GM12878 (cell line): ENCODE measurements at regions not wholly inside any gene's neighbourhood (a gene's known extent, or its start where the extent isn't known, plus 50 kb on each side); places are given as distances from the start of the nearest gene placed in this dataset.

Experiments used
- ATAC-seq: fragments of 200-7000 bp; cut with Tn5 transposase; 3 replicates; pipeline ENCODE4 v1.9.1; 2020; ENCODE audit warnings: mild to moderate bottlenecking, moderate library complexity
- BruUV-seq: library from RNA; stranded (reverse); fragments of 400-500 nt; replicated peaks from 2 replicates; lab custom pipeline; 2021; lab: Mats Ljungman, UMichigan
- CTCF ChIA-PET: fragments of 300-600 bp; sonication (Branson Sonifier 250); formaldehyde crosslinking; extraction: SDS; loops from one replicate; lab custom pipeline; 2021; ENCODE audit warnings: inconsistent platforms; lab: Yijun Ruan, JAX
- POLR2A ChIA-PET: fragments of 350-600 bp; formaldehyde crosslinking; extraction: SDS; loops from one replicate; lab custom pipeline; 2021; ENCODE audit warnings: inconsistent platforms; lab: Charles Lee
- RAD21 ChIA-PET: fragments of 300-600 bp; sonication (Branson Sonifier 250); formaldehyde crosslinking; loops from one replicate; lab custom pipeline; 2023; ENCODE audit warnings: antibody characterized with exemption; ENCODE audit not compliant: unreplicated experiment; lab: Charles Lee
- SMC1A ChIA-PET: fragments of 300-600 bp; sonication (Branson Sonifier 250); formaldehyde crosslinking; loops from one replicate; lab custom pipeline; 2023; ENCODE audit not compliant: unreplicated experiment, uncharacterized antibody; lab: Charles Lee
- DNase-seq: peaks from one replicate; pipeline ENCODE4 v3.0.0-alpha.2; 2011; ENCODE audit warnings: low read depth, low spot score
- FAIRE-seq: peaks from 3 replicates; lab custom pipeline; 2011; peaks lifted over from hg19 to GRCh38; lab: Jason Lieb, UNC
- H2AFZ ChIP-seq: 2 replicates; pipeline ENCODE4 v1.6.0; 2011; ENCODE audit warnings: low read depth, low read length, control low read depth; ENCODE audit not compliant: control insufficient read depth
- H3K27ac ChIP-seq: 2 replicates; pipeline ENCODE4 v1.5.1; 2011; ENCODE audit warnings: control low read depth; ENCODE audit not compliant: control insufficient read depth, insufficient read depth
- H3K27me3 ChIP-seq, 2 experiments: replicated peaks in 1 of 2; 2 replicates each; pipeline versions ENCODE4 v1.6.0 to v1.6.1; 2011; ENCODE audit warnings: low read length in 1 of 2; ENCODE audit not compliant: control insufficient read depth in 2 of 2, insufficient read depth in 2 of 2
- H3K36me3 ChIP-seq, 2 experiments: 2 replicates each; pipeline ENCODE4 v1.5.1; 2011; ENCODE audit warnings: low read length in 1 of 2; ENCODE audit not compliant: control insufficient read depth in 2 of 2, insufficient read depth in 2 of 2
- H3K4me1 ChIP-seq: 2 replicates; pipeline ENCODE4 v1.6.1; 2011; ENCODE audit warnings: mild to moderate bottlenecking, low read length, moderate library complexity, mixed read lengths; ENCODE audit not compliant: control insufficient read depth, insufficient read depth
- H3K4me2 ChIP-seq: 2 replicates; pipeline ENCODE4 v1.6.0; 2011; ENCODE audit warnings: control low read depth; ENCODE audit not compliant: control insufficient read depth, insufficient read depth
- H3K4me3 ChIP-seq: fragments of 200-600 bp; sonication (generic); 2 replicates; pipeline ENCODE4 v1.5.1; 2016
- H3K79me2 ChIP-seq: 2 replicates; pipeline ENCODE4 v1.6.0; 2011; ENCODE audit warnings: low read length; ENCODE audit not compliant: control insufficient read depth, insufficient read depth
- H3K9ac ChIP-seq: 2 replicates; pipeline ENCODE4 v1.8.0; 2011; ENCODE audit warnings: low read length, control low read depth, mixed read lengths; ENCODE audit not compliant: control insufficient read depth, insufficient read depth
- H3K9me3 ChIP-seq: replicated peaks from 3 replicates; pipeline ENCODE4 v1.5.1; 2011; ENCODE audit warnings: mild to moderate bottlenecking, low read length; ENCODE audit not compliant: control insufficient read depth, insufficient read depth
- H4K20me1 ChIP-seq: 2 replicates; pipeline ENCODE4 v1.6.0; 2011; ENCODE audit not compliant: control insufficient read depth, insufficient read depth
- BRCA1 ChIP-seq: IDR thresholded peaks from 2 replicates; pipeline ENCODE4 v1.6.1; 2011; ENCODE audit warnings: low read depth, low read length, improper control_type of control experiment
- CBX3 ChIP-seq: fragments of 200-600 bp; sonication (generic); IDR thresholded peaks from 2 replicates; pipeline ENCODE4 v1.6.1; 2016; ENCODE audit warnings: low read depth, borderline replicate concordance
- CHD2 ChIP-seq: IDR thresholded peaks from 2 replicates; pipeline ENCODE4 v1.6.1; 2011; ENCODE audit warnings: low read depth, low read length, improper control_type of control experiment, borderline replicate concordance
- HDGF ChIP-seq: fragments of 450-650 bp; IDR thresholded peaks from 2 replicates; pipeline ENCODE4 v1.6.1; 2016; ENCODE audit warnings: antibody characterized with exemption
- MXI1 ChIP-seq: fragments of 150-350 bp; IDR thresholded peaks from 2 replicates; pipeline ENCODE4 v1.6.1; 2011; ENCODE audit warnings: low read depth, mild to moderate bottlenecking, inconsistent platforms, low read length, improper control_type of control experiment
- NFYB ChIP-seq: IDR thresholded peaks from 2 replicates; pipeline ENCODE4 v1.6.1; 2011; ENCODE audit warnings: low read depth, mild to moderate bottlenecking, low read length, improper control_type of control experiment, moderate library complexity; ENCODE audit not compliant: insufficient read depth
- PAX5 ChIP-seq: IDR thresholded peaks from 2 replicates; pipeline ENCODE4 v1.6.1; 2011; ENCODE audit warnings: low read depth, low read length, borderline replicate concordance
- POLR2AphosphoS5 ChIP-seq: IDR thresholded peaks from 2 replicates; pipeline ENCODE4 v1.6.1; 2011; ENCODE audit warnings: mild to moderate bottlenecking, low read length, inconsistent platforms
- RB1 ChIP-seq: fragments of 450-650 bp; formaldehyde crosslinking; IDR thresholded peaks from 2 replicates; pipeline ENCODE4 v1.6.1; 2017; ENCODE audit warnings: mild to moderate bottlenecking, borderline replicate concordance
- SMARCA5 ChIP-seq: fragments of 450-650 bp; IDR thresholded peaks from 2 replicates; pipeline ENCODE4 v1.6.1; 2017; ENCODE audit warnings: mild to moderate bottlenecking
- TAF1 ChIP-seq: IDR thresholded peaks from 2 replicates; pipeline ENCODE4 v1.6.1; 2011; ENCODE audit warnings: mild to moderate bottlenecking, low read depth, low read length, borderline replicate concordance
- WGBS: methylation state at CpG from one replicate; pipeline ENCODE4 v1.1.6; 2016; ENCODE audit warnings: low lambda C conversion rate; ENCODE audit not compliant: insufficient replicate concordance, insufficient coverage; ENCODE audit errors: missing lambda C conversion rate; 5-methylcytosine and 5-hydroxymethylcytosine counted together
- in situ Hi-C: fragments of 300-500 bp; cut with MboI; formaldehyde crosslinking; loops from 9 replicates; pipeline ENCODE4 v1.14.3; 2018; ENCODE audit warnings: mixed read lengths
- intact Hi-C: fragments of 100-400 bp; cut with micrococcal nuclease; formaldehyde crosslinking; loops from one replicate; pipeline ENCODE4 v1.14.2; 2022; ENCODE audit not compliant: unreplicated experiment
- TF ChIP-seq, protein P1 (sequence below): IDR thresholded peaks from 2 replicates; pipeline ENCODE4 v1.6.1; 2012; ENCODE audit warnings: low read depth, low read length, improper control_type of control experiment
- TF ChIP-seq, protein P2 (sequence below): fragments of 450-650 bp; IDR thresholded peaks from 2 replicates; pipeline ENCODE4 v1.6.1; 2017; ENCODE audit warnings: mild to moderate bottlenecking, moderate library complexity

DNA sequence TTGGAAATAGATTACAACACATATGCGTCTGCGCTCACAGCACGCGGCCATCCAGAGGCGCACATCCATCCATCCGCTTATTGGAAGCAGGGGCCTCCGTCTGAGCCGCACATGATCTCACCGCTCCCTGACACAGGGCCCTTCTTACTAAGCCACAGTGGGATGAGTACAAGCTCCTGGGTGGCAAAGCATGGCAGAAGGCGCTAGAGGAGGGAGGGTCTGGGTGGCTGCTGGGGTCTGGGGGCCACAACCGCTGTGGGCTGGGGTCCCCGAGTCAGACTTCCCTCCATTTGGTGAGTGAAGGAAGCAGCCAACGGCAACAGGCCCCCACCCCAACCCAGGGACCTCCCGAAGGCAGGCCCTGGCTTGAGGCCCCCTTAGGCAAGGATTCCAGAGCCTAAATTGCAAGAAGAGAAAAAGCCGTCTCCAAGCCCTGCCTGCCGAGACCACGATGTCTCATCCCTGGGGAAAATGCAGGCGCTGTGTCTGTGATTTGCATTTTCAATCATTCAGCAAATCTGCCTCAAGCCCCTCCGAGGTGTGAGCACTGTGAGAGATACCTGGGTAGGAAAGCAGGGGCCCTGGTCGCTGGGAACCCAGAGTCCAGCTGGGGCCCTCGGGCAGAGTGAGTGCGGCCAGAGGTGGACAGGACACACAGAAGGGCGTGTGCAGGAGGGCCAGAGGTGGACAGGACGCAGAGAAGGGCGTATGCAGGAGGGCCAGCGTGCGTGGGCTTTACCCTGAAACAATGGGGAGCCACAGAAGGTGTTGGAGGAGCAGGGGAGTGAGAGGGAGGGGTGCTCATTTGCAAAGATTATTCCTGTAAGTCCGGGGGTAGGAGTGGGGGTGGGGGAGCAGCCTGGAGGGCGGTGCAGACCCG is 135.7 kb downstream of the OLFM1 start:
- no peaks in the 10 kb centered on the region for H4K20me1 ChIP-seq
- ChIA-PET POLR2A (no interaction called here), RAD21 (no interaction called here), CTCF (no interaction called here), SMC1A (no interaction called here)
- FAIRE-seq (no peak), ATAC-seq (no peak), DNase-seq (no peak)
- no peak overlapping the region for H3K27ac ChIP-seq
- H3K4me2 ChIP-seq, result no peak overlapping the region
- no peak overlapping the region for H2AFZ ChIP-seq
- no peaks in the 10 kb centered on the region for H3K79me2 ChIP-seq
- no peaks in the 10 kb centered on the region; the same call in 1 of the 2 replicates for H3K4me1 ChIP-seq
- no peak overlapping the region for H3K9ac ChIP-seq
- H3K36me3 ChIP-seq, result no peaks in the 10 kb centered on the region
- 37% methylated on average over 30 of the region's 30 CpGs for WGBS
- no TSS peak for BruUV-seq
- intact Hi-C loops, result no loop called here
- TF ChIP-seq HDGF, result no peak
- no peak for TF ChIP-seq CBX3
- TF ChIP-seq, protein P1, sequence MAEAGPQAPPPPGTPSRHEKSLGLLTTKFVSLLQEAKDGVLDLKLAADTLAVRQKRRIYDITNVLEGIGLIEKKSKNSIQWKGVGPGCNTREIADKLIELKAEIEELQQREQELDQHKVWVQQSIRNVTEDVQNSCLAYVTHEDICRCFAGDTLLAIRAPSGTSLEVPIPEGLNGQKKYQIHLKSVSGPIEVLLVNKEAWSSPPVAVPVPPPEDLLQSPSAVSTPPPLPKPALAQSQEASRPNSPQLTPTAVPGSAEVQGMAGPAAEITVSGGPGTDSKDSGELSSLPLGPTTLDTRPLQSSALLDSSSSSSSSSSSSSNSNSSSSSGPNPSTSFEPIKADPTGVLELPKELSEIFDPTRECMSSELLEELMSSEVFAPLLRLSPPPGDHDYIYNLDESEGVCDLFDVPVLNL, result no peak
- TF ChIP-seq NFYB, result no peak
- no peak for TF ChIP-seq TAF1
- H3K9me3 ChIP-seq, result peaks cover 1% of the 10 kb centered on the region; the same call in 1 of the 3 replicates
- no peak overlapping the region for H3K4me3 ChIP-seq
- H3K27me3 ChIP-seq, result no peaks in the 10 kb centered on the region
- in situ Hi-C loops, result no loop called here

DNA sequence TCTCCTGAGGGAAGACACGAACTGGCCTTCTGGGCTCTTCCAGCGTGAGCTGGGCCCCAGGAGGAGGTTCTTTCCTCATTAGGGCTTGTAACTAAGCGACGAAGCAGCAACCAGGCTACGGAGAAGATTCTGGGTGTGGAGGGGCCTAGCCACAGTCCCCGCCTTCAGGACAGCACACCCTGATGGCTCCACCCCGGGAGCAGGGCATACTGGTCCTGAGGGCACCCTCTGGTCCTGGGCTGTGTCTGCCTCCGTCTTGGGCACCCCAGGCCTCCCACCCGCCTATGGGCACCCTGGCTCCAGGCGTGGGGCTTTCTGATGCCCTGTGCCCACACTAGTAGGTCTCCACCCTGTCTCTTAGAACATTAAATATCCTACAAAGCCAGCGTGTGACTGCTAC is 136.4 kb downstream of the OLFM1 start:
- intact Hi-C loops (no loop called here), in situ Hi-C loops (no loop called here)
- POLR2A ChIA-PET, result no interaction called here
- SMC1A ChIA-PET, result no interaction called here
- ATAC-seq (no peak), DNase-seq (no peak), FAIRE-seq (no peak)
- peaks cover 1% of the 10 kb centered on the region; the same call in 1 of the 3 replicates for H3K9me3 ChIP-seq
- BruUV-seq, result no TSS peak
- no peak overlapping the region for H3K27ac ChIP-seq
- no peaks in the 10 kb centered on the region for H3K79me2 ChIP-seq
- WGBS, result 41% methylated on average over 11 of the region's 11 CpGs
- H3K9ac ChIP-seq, result no peak overlapping the region
- no peaks in the 10 kb centered on the region; the same call in 1 of the 2 replicates for H3K4me1 ChIP-seq
- no peak overlapping the region for H2AFZ ChIP-seq
- no peak overlapping the region for H3K4me3 ChIP-seq
- H3K4me2 ChIP-seq, result no peak overlapping the region
- RAD21 ChIA-PET, result no interaction called here
- H3K27me3 ChIP-seq, result no peaks in the 10 kb centered on the region
- CTCF ChIA-PET, result no interaction called here
- H4K20me1 ChIP-seq, result no peaks in the 10 kb centered on the region
- no peaks in the 10 kb centered on the region for H3K36me3 ChIP-seq
- TF ChIP-seq CHD2 (no peak), POLR2AphosphoS5 (no peak), RB1 (no peak), MXI1 (no peak), BRCA1 (no peak), SMARCA5 (no peak), PAX5 (no peak)
- TF ChIP-seq, protein P2, sequence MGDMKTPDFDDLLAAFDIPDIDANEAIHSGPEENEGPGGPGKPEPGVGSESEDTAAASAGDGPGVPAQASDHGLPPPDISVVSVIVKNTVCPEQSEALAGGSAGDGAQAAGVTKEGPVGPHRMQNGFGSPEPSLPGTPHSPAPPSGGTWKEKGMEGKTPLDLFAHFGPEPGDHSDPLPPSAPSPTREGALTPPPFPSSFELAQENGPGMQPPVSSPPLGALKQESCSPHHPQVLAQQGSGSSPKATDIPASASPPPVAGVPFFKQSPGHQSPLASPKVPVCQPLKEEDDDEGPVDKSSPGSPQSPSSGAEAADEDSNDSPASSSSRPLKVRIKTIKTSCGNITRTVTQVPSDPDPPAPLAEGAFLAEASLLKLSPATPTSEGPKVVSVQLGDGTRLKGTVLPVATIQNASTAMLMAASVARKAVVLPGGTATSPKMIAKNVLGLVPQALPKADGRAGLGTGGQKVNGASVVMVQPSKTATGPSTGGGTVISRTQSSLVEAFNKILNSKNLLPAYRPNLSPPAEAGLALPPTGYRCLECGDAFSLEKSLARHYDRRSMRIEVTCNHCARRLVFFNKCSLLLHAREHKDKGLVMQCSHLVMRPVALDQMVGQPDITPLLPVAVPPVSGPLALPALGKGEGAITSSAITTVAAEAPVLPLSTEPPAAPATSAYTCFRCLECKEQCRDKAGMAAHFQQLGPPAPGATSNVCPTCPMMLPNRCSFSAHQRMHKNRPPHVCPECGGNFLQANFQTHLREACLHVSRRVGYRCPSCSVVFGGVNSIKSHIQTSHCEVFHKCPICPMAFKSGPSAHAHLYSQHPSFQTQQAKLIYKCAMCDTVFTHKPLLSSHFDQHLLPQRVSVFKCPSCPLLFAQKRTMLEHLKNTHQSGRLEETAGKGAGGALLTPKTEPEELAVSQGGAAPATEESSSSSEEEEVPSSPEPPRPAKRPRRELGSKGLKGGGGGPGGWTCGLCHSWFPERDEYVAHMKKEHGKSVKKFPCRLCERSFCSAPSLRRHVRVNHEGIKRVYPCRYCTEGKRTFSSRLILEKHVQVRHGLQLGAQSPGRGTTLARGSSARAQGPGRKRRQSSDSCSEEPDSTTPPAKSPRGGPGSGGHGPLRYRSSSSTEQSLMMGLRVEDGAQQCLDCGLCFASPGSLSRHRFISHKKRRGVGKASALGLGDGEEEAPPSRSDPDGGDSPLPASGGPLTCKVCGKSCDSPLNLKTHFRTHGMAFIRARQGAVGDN, result no peak
